ENCODE measurements at regions not wholly inside any gene's neighbourhood (a gene's known extent, or its start where the extent isn't known, plus 50 kb on each side); places are given as distances from the start of the nearest gene placed in this dataset.
"Not testable (repeated sequence)": the region's sequence is repeated elsewhere in the genome, so short reads cannot be mapped to it uniquely, and the experiment has no call there.

- DNase-seq (ENCODE audit: low spot score) = not testable (repeated sequence)
These were observed 75.7 kb downstream of the QDPR start for GRCh38 chr4:17436047-17436749.

GRCh38 chr4:17433827-17434226, 78.1 kb downstream of the QDPR start:
- no peak for DNase-seq (ENCODE audit: low spot score)

- no peak for DNase-seq (ENCODE audit: low spot score)
These were observed 83.9 kb downstream of the QDPR start for GRCh38 chr4:17427991-17428390.

- DNase-seq (ENCODE audit: low spot score) = no peak
These were observed 85.7 kb downstream of the QDPR start for GRCh38 chr4:17426222-17426621.

- DNase-seq (ENCODE audit: low spot score) = no peak
These were observed 93.9 kb downstream of the QDPR start for GRCh38 chr4:17418010-17418409.

- DNase-seq (ENCODE audit: low spot score) = no peak
These were observed 97.5 kb downstream of the QDPR start for GRCh38 chr4:17414392-17414791.

- no peak for DNase-seq (ENCODE audit: low spot score)
These were observed 111.2 kb downstream of the QDPR start for GRCh38 chr4:17400686-17401085.

- DNase-seq (ENCODE audit: low spot score) = no peak
These were observed 113.1 kb downstream of the QDPR start for GRCh38 chr4:17398805-17399204.

- no peak for DNase-seq (ENCODE audit: low spot score)
These were observed 113.9 kb downstream of the QDPR start for GRCh38 chr4:17398035-17398434.

GRCh38 chr4:17397611-17398010, 114.3 kb downstream of the QDPR start:
- DNase-seq (ENCODE audit: low spot score) = no peak

- no peak for DNase-seq (ENCODE audit: low spot score)
These were observed 126.5 kb downstream of the QDPR start for GRCh38 chr4:17385403-17385802.

GRCh38 chr4:17380347-17380746, 131.5 kb downstream of the QDPR start:
- DNase-seq (ENCODE audit: low spot score) = no peak

- no peak for DNase-seq (ENCODE audit: low spot score)
These were observed 135.7 kb downstream of the QDPR start for GRCh38 chr4:17376205-17376604.

- DNase-seq (ENCODE audit: low spot score) = no peak
These were observed 138.2 kb downstream of the QDPR start for GRCh38 chr4:17373666-17374065.

GRCh38 chr4:17370818-17371217, 141.1 kb downstream of the QDPR start:
- DNase-seq (ENCODE audit: low spot score) = no peak

GRCh38 chr4:17368408-17368807, 143.5 kb downstream of the QDPR start:
- DNase-seq (ENCODE audit: low spot score) = no peak

GRCh38 chr4:17367201-17367600, 144.7 kb downstream of the QDPR start:
- DNase-seq (ENCODE audit: low spot score) = no peak

GRCh38 chr4:17366496-17366895, 145.4 kb downstream of the QDPR start:
- no peak for DNase-seq (ENCODE audit: low spot score)

- DNase-seq (ENCODE audit: low spot score) = no peak
These were observed 149.5 kb downstream of the QDPR start for GRCh38 chr4:17362430-17362829.

- DNase-seq (ENCODE audit: low spot score) = no peak
These were observed 153.6 kb downstream of the QDPR start for GRCh38 chr4:17358241-17358640.

GRCh38 chr4:17356926-17357325, 155.0 kb downstream of the QDPR start:
- no peak for DNase-seq (ENCODE audit: low spot score)

GRCh38 chr4:17352357-17352756, 159.5 kb downstream of the QDPR start:
- no peak for DNase-seq (ENCODE audit: low spot score)

- DNase-seq (ENCODE audit: low spot score) = peak; percentile 61
These were observed 164.4 kb downstream of the QDPR start for GRCh38 chr4:17347445-17347844.

- DNase-seq (ENCODE audit: low spot score) = no peak
These were observed 172.5 kb downstream of the QDPR start for GRCh38 chr4:17339376-17339775.
